ENCODE measurements at regions not wholly inside any gene's neighbourhood (a gene's known extent, or its start where the extent isn't known, plus 50 kb on each side); places are given as distances from the start of the nearest gene placed in this dataset.

GRCh38 chr20:52760791-52761190 is 211.4 kb upstream of the TSHZ2 start:
- TF ChIP-seq POLR2AphosphoS5 (IDR thresholded peaks at IDR 0.05; ENCODE audit: borderline replicate concordance, low read depth, low read length) (no peak), EZH2 (IDR thresholded peaks at IDR 0.05) (no peak)

All from SK-N-MC (cell line).